ENCODE measurements at regions not wholly inside any gene's neighbourhood (a gene's known extent, or its start where the extent isn't known, plus 50 kb on each side); places are given as distances from the start of the nearest gene placed in this dataset.

- H3K27me3 ChIP-seq (ENCODE audit: insufficient read depth, poor library complexity, severe bottlenecking) = no peaks in the 10 kb centered on the region
- no peak for TF ChIP-seq GABPA (IDR thresholded peaks at IDR 0.05; ENCODE audit: low read depth)
- no peak for TF ChIP-seq SPI1 (IDR thresholded peaks at IDR 0.05; ENCODE audit: borderline replicate concordance, low read depth)
- no peak for TF ChIP-seq CTCF (IDR thresholded peaks at IDR 0.05; ENCODE audit: insufficient read depth, low read length)
- no peak for TF ChIP-seq POLR2AphosphoS5 (IDR thresholded peaks at IDR 0.05; ENCODE audit: low read depth)
- no peak for TF ChIP-seq REST (IDR thresholded peaks at IDR 0.05; ENCODE audit: insufficient replicate concordance, low read depth)
- no peak overlapping the region for H3K4me3 ChIP-seq (replicated peaks; ENCODE audit: insufficient read depth, low read length)
- no peak for DNase-seq (ENCODE audit: low read depth in 1 of 2, low spot score in 1 of 2)
- no peak overlapping the region for H3K27ac ChIP-seq (replicated peaks)
These were observed 65.8 kb upstream of the CFAP46 start for GRCh38 chr10:133008196-133008595.

- no peak overlapping the region for H3K27ac ChIP-seq (replicated peaks)
- no peak for DNase-seq (ENCODE audit: low read depth in 1 of 2, low spot score in 1 of 2)
- no peaks in the 10 kb centered on the region for H3K27me3 ChIP-seq (ENCODE audit: insufficient read depth, poor library complexity, severe bottlenecking)
- H3K4me3 ChIP-seq (replicated peaks; ENCODE audit: insufficient read depth, low read length) = no peak overlapping the region
- TF ChIP-seq REST (IDR thresholded peaks at IDR 0.05; ENCODE audit: insufficient replicate concordance, low read depth) (no peak), SPI1 (IDR thresholded peaks at IDR 0.05; ENCODE audit: borderline replicate concordance, low read depth) (no peak), CTCF (IDR thresholded peaks at IDR 0.05; ENCODE audit: insufficient read depth, low read length) (no peak), POLR2AphosphoS5 (IDR thresholded peaks at IDR 0.05; ENCODE audit: low read depth) (no peak), GABPA (IDR thresholded peaks at IDR 0.05; ENCODE audit: low read depth) (no peak)
These were observed 65.0 kb upstream of the CFAP46 start for GRCh38 chr10:133007360-133007858.

- Histone ChIP-seq H3K27ac (replicated peaks) (no peak overlapping the region), H3K4me3 (replicated peaks; ENCODE audit: insufficient read depth, low read length) (no peak overlapping the region), H3K27me3 (ENCODE audit: insufficient read depth, poor library complexity, severe bottlenecking) (no peaks in the 10 kb centered on the region)
- DNase-seq (ENCODE audit: low read depth in 1 of 2, low spot score in 1 of 2) = no peak
- TF ChIP-seq GABPA (IDR thresholded peaks at IDR 0.05; ENCODE audit: low read depth) (no peak), CTCF (IDR thresholded peaks at IDR 0.05; ENCODE audit: insufficient read depth, low read length) (no peak), SPI1 (IDR thresholded peaks at IDR 0.05; ENCODE audit: borderline replicate concordance, low read depth) (no peak), REST (IDR thresholded peaks at IDR 0.05; ENCODE audit: insufficient replicate concordance, low read depth) (no peak)
These were observed 64.4 kb upstream of the CFAP46 start for GRCh38 chr10:133006806-133007205.
